NT2/D1 (cell line): ENCODE measurements at regions not wholly inside any gene's neighbourhood (a gene's known extent, or its start where the extent isn't known, plus 50 kb on each side); places are given as distances from the start of the nearest gene placed in this dataset.

Experiments used
- SUZ12 ChIP-seq: IDR thresholded peaks from 2 replicates; pipeline ENCODE4 v1.6.1; 2011; ENCODE audit not compliant: insufficient read length, insufficient read depth; ENCODE audit errors: extremely low read depth
- YY1 ChIP-seq: IDR thresholded peaks from 2 replicates; pipeline ENCODE4 v1.6.1; 2011; ENCODE audit not compliant: insufficient read length, insufficient read depth

- TF ChIP-seq YY1 (no peak), SUZ12 (no peak)
Observed at GRCh38 chr18:35835366-35835765, 137.1 kb upstream of the RMP24 start.
